Uterus (tissue), 3 donors: ENCODE measurements at regions not wholly inside any gene's neighbourhood (a gene's known extent, or its start where the extent isn't known, plus 50 kb on each side); places are given as distances from the start of the nearest gene placed in this dataset.
"Not testable (repeated sequence)": the region's sequence is repeated elsewhere in the genome, so short reads cannot be mapped to it uniquely, and the experiment has no call there.

Source experiments
- DNase-seq, 2 donors: peaks; one replicate each; pipeline ENCODE4 v3.0.0-alpha.2; 2019 to 2020
- H3K27ac ChIP-seq, 2 donors: fragments of 200-600 bp; sonication (generic); 1 replicate in 1 of 2; 2 replicates in 1 of 2; pipeline ENCODE4 v1.5.1; 2016 to 2018
- H3K27me3 ChIP-seq, 2 donors: fragments of 200-600 bp; sonication (generic); one replicate each; pipeline ENCODE4 v1.5.1; 2018 to 2019; ENCODE audit warnings: control low read depth in 1 of 2
- H3K36me3 ChIP-seq, 2 donors: fragments of 200-600 bp; sonication (generic); one replicate each; pipeline ENCODE4 v1.5.1; 2019; ENCODE audit warnings: control low read depth in 1 of 2
- H3K4me1 ChIP-seq, 2 donors: fragments of 200-600 bp; sonication (generic); one replicate each; pipeline ENCODE4 v1.5.1; 2018 to 2019; ENCODE audit warnings: control low read depth in 1 of 2
- H3K4me3 ChIP-seq, 2 donors: fragments of 200-600 bp; sonication (generic); 1 replicate in 1 of 2; 2 replicates in 1 of 2; pipeline ENCODE4 v1.5.1; 2018 to 2019; ENCODE audit warnings: mild to moderate bottlenecking in 1 of 2
- H3K9me3 ChIP-seq, 2 donors: fragments of 200-600 bp; sonication (generic); one replicate each; pipeline ENCODE4 v1.5.1; 2019; ENCODE audit warnings: control low read depth in 1 of 2
- POLR2A ChIP-seq, 2 donors: fragments of 450-650 bp; IDR thresholded peaks; one replicate each; pipeline ENCODE4 v1.6.1; 2016; ENCODE audit warnings: antibody characterized with exemption in 2 of 2, mild to moderate bottlenecking in 1 of 2, moderate library complexity in 1 of 2
- intact Hi-C: fragments of 100-400 bp; cut with DNase I; formaldehyde crosslinking; loops from one replicate; pipeline ENCODE4 v1.15.1; 2023; ENCODE audit warnings: low total_unique reads
- TF ChIP-seq, protein P1 (sequence below), 4 experiments: fragments of 200-600 bp in 2 of 4; fragments of 450-650 bp in 2 of 4; sonication (generic) in 2 of 4; IDR thresholded peaks; one replicate each; pipeline ENCODE4 v1.5.1; 2016 to 2019; ENCODE audit warnings: antibody characterized with exemption in 4 of 4, mild to moderate bottlenecking in 2 of 4, moderate library complexity in 1 of 4
- donor health status: DM: yes; HTN: yes; CAD: no.

DNA sequence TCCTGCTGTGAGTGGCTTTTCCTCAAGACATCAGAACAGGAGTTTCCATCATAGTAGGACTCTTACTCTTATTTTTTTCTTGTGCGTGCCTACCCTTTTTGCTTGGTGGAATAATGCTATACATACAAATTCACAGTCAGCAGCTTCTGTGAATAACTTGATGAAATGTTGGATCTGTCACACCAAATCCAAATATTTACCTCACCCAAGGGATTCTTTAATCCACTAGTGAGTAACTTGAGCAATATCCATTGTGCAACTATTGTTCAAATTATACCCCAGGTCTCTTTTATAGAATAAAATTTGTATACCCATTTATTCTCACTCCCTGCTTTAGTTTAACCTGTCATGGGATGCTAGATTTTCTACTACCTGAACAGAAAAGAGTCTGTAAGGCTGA, 1078.3 kb upstream of the EDIL3 start:
- DNase-seq: no peak
- Histone ChIP-seq H3K36me3 (no peaks in the 10 kb centered on the region), H3K4me1 (no peaks in the 10 kb centered on the region), H3K9me3 (no peaks in the 10 kb centered on the region), H3K27ac (no peak overlapping the region), H3K27me3 (no peaks in the 10 kb centered on the region), H3K4me3 (no peak overlapping the region)
- intact Hi-C loops: no loop called here
- TF ChIP-seq, protein P1, sequence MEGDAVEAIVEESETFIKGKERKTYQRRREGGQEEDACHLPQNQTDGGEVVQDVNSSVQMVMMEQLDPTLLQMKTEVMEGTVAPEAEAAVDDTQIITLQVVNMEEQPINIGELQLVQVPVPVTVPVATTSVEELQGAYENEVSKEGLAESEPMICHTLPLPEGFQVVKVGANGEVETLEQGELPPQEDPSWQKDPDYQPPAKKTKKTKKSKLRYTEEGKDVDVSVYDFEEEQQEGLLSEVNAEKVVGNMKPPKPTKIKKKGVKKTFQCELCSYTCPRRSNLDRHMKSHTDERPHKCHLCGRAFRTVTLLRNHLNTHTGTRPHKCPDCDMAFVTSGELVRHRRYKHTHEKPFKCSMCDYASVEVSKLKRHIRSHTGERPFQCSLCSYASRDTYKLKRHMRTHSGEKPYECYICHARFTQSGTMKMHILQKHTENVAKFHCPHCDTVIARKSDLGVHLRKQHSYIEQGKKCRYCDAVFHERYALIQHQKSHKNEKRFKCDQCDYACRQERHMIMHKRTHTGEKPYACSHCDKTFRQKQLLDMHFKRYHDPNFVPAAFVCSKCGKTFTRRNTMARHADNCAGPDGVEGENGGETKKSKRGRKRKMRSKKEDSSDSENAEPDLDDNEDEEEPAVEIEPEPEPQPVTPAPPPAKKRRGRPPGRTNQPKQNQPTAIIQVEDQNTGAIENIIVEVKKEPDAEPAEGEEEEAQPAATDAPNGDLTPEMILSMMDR (IDR thresholded peaks at IDR 0.05): no peak
- no peak for TF ChIP-seq POLR2A (IDR thresholded peaks at IDR 0.05)

DNA sequence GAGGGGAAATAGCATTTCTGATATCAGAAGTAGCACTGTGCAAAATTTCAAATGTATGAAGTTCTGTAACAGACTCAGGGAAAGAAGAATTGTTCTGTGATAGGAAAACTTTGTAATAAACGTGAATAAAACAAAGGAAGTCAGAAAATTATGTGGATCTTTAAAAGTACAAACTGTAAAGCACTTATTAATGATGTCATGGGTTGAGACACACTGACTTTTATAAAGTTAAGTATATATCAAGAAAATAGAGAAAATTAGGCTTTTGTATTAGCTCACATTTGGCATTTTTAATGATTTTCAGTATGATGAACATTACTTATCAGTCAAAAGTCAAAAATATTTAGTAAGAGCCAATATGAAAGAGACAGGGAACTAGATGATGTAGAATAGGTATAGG, 1081.7 kb upstream of the EDIL3 start:
- intact Hi-C loops: no loop called here
- Histone ChIP-seq H3K9me3 (no peaks in the 10 kb centered on the region), H3K27ac (no peak overlapping the region), H3K27me3 (no peaks in the 10 kb centered on the region), H3K36me3 (no peaks in the 10 kb centered on the region), H3K4me1 (no peaks in the 10 kb centered on the region), H3K4me3 (no peak overlapping the region)
- no peak for DNase-seq
- no peak for TF ChIP-seq POLR2A (IDR thresholded peaks at IDR 0.05)
- TF ChIP-seq, protein P1 (IDR thresholded peaks at IDR 0.05): no peak

DNA sequence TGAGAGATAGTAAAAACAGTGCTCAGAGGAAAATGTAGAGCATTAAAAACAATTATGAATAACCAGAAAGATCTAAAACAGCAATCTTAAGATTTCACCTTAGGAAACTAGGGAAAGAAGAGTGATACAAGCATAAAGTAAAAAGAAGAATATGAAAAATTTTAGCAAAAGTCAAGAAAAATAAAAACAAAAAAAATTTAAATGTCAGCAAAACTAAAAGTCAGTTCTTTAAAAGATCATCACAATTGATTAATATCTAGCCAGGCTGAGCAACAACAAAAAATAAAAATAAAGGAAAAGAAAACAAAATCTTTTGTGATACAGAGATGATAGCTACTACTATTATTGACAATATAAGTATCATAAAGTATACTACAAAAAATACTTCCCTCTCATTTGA, 1088.1 kb upstream of the EDIL3 start:
- Histone ChIP-seq H3K36me3 (no peaks in the 10 kb centered on the region), H3K4me3 (no peak overlapping the region), H3K4me1 (no peaks in the 10 kb centered on the region), H3K27me3 (no peaks in the 10 kb centered on the region), H3K9me3 (no peaks in the 10 kb centered on the region), H3K27ac (no peak overlapping the region)
- no peak for TF ChIP-seq POLR2A (IDR thresholded peaks at IDR 0.05)
- TF ChIP-seq, protein P1 (IDR thresholded peaks at IDR 0.05): no peak
- DNase-seq: no peak
- intact Hi-C loops: no loop called here

DNA sequence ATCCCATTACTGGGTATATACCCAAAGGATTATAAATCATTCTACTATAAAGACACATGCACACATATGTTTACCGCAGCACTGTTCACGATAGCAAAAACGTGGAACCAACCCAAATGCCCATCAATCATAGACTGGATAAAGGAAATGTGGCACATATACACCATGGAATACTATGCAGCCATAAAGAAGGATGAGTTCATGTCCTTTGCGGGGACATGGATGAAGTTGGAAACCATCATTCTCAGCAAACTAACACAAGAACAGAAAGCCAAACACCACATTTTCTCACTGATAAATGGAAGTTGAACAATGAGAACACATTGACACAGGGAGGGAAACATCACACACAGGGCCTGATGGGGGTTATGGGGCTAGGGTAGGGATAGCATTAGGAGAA, 1090.5 kb upstream of the EDIL3 start:
- H3K4me3 ChIP-seq, intact Hi-C loops, H3K36me3 ChIP-seq, H3K27me3 ChIP-seq, H3K4me1 ChIP-seq, DNase-seq, H3K9me3 ChIP-seq, H3K27ac ChIP-seq: not testable (repeated sequence)

DNA sequence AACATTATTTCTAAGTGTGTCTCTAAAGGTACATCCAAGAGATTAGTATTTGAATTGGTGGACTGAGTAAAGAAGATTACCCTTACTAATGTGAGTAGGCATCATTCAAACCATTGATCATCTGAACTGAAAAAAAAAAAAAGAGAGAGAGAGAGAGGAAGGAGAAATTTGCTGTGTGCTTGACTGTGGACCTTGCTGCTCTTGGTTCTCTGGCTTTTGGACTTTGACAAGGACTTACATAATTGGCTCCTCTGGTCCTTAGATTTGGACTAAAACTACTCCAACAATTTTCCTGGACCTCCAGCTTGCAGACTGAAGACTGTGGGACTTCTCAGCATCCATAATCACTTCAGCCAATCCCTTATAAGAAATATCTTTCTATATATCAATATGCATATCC, 1091.9 kb upstream of the EDIL3 start:
- no peak overlapping the region for H3K4me3 ChIP-seq
- intact Hi-C loops: no loop called here
- TF ChIP-seq POLR2A (IDR thresholded peaks at IDR 0.05): no peak
- TF ChIP-seq, protein P1 (IDR thresholded peaks at IDR 0.05): no peak

DNA sequence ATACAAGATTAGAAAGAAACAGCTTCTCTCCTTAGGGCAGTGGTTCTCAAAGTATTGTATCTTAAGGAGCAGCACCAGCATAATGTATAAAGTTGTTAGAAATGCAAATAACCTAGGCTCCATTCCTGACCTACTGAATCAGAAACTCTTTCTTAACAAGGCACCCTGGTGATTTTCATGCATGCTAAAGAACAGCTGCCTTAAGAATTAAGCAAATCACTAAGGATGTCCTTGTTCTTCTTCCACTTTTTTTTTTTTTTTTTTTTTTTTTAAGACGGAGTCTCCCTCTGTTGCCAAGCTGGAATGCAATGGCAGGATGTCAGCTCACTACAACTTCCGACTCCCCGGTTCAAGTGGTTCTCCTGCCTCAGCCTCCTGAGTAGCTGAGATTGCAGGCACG, 1095.2 kb upstream of the EDIL3 start:
- intact Hi-C loops: no loop called here
- Histone ChIP-seq H3K36me3 (no peaks in the 10 kb centered on the region), H3K9me3 (no peaks in the 10 kb centered on the region), H3K27ac (no peak overlapping the region), H3K4me1 (no peaks in the 10 kb centered on the region), H3K4me3 (no peak overlapping the region), H3K27me3 (no peaks in the 10 kb centered on the region)
- no peak for DNase-seq
- TF ChIP-seq, protein P1 (IDR thresholded peaks at IDR 0.05): no peak
- no peak for TF ChIP-seq POLR2A (IDR thresholded peaks at IDR 0.05)

More for the DNA sequence above, 1091.9 kb upstream of the EDIL3 start:
- no peaks in the 10 kb centered on the region for H3K9me3 ChIP-seq
- no peaks in the 10 kb centered on the region for H3K4me1 ChIP-seq
- no peak overlapping the region for H3K27ac ChIP-seq
- no peak for DNase-seq
- no peaks in the 10 kb centered on the region for H3K36me3 ChIP-seq
- H3K27me3 ChIP-seq: no peaks in the 10 kb centered on the region
